Uterus (tissue), 2 donors: ENCODE measurements at regions not wholly inside any gene's neighbourhood (a gene's known extent, or its start where the extent isn't known, plus 50 kb on each side); places are given as distances from the start of the nearest gene placed in this dataset.

ENCODE experiments used
- POLR2A ChIP-seq, 2 donors: fragments of 450-650 bp; IDR thresholded peaks; one replicate each; pipeline ENCODE4 v1.6.1; 2016; ENCODE audit warnings: antibody characterized with exemption in 2 of 2, mild to moderate bottlenecking in 1 of 2, moderate library complexity in 1 of 2
- TF ChIP-seq, protein P1 (sequence below), 4 experiments: fragments of 200-600 bp in 2 of 4; fragments of 450-650 bp in 2 of 4; sonication (generic) in 2 of 4; IDR thresholded peaks; one replicate each; pipeline ENCODE4 v1.5.1; 2016 to 2019; ENCODE audit warnings: antibody characterized with exemption in 4 of 4, mild to moderate bottlenecking in 2 of 4, moderate library complexity in 1 of 4

DNA sequence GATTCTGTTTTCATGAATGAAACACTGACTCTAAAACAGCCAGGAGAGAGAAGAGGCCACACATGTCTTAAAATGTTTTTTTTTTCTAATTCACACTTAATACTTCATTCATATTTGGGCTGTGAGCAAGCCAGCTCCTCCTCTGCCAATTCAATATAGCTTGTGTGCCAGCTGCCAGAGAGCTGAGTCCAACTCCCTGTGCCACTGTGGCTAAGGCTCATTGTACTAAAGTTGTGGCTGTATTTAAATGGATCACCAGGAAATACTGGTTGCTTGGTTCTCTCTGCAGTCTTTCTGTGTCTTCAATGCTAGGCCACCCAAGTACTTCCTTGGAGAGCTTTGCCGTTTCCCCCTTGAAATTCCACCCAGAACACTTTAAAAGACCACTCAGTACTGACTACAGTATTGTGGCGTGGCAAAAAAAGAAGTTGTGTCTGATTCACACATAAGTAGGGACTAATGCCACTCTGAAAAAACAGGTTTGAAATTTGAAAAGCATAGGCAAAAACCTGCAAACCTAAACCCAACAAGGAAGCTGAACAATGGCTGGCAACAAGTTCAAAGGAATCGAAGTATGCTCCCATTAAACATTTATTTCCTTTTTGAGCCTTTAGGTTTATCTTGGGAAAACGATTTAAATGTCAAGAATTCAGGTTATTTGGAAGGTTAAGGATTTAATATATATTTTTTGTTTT lies 524.7 kb downstream of the DIPK2A start:
- TF ChIP-seq POLR2A (IDR thresholded peaks at IDR 0.05): no peak
- TF ChIP-seq, protein P1, sequence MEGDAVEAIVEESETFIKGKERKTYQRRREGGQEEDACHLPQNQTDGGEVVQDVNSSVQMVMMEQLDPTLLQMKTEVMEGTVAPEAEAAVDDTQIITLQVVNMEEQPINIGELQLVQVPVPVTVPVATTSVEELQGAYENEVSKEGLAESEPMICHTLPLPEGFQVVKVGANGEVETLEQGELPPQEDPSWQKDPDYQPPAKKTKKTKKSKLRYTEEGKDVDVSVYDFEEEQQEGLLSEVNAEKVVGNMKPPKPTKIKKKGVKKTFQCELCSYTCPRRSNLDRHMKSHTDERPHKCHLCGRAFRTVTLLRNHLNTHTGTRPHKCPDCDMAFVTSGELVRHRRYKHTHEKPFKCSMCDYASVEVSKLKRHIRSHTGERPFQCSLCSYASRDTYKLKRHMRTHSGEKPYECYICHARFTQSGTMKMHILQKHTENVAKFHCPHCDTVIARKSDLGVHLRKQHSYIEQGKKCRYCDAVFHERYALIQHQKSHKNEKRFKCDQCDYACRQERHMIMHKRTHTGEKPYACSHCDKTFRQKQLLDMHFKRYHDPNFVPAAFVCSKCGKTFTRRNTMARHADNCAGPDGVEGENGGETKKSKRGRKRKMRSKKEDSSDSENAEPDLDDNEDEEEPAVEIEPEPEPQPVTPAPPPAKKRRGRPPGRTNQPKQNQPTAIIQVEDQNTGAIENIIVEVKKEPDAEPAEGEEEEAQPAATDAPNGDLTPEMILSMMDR (IDR thresholded peaks at IDR 0.05): no peak
